ENCODE measurements at regions not wholly inside any gene's neighbourhood (a gene's known extent, or its start where the extent isn't known, plus 50 kb on each side); places are given as distances from the start of the nearest gene placed in this dataset.

DNA sequence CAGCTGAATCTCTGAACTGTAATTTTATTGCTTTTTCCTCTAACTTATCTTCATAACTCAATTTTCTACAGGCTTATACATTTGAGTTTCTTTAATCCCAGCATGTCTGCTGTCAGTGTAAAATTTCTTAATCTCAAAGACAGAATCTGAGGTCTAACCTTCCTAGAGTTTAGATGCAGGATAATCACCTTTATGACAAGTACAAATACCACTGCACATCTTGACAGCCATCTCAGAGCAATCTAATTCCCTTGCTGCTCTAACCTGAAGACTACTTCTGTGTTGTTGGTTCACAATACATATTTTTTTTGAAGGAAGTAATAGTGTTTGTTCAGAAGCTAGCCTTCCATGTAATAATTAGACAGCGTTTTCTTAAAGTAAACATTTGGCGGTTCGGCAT is 424.2 kb upstream of the ZWINT start:
- DNase-seq (ENCODE audit: low spot score): no peak
- TF ChIP-seq, protein P1, sequence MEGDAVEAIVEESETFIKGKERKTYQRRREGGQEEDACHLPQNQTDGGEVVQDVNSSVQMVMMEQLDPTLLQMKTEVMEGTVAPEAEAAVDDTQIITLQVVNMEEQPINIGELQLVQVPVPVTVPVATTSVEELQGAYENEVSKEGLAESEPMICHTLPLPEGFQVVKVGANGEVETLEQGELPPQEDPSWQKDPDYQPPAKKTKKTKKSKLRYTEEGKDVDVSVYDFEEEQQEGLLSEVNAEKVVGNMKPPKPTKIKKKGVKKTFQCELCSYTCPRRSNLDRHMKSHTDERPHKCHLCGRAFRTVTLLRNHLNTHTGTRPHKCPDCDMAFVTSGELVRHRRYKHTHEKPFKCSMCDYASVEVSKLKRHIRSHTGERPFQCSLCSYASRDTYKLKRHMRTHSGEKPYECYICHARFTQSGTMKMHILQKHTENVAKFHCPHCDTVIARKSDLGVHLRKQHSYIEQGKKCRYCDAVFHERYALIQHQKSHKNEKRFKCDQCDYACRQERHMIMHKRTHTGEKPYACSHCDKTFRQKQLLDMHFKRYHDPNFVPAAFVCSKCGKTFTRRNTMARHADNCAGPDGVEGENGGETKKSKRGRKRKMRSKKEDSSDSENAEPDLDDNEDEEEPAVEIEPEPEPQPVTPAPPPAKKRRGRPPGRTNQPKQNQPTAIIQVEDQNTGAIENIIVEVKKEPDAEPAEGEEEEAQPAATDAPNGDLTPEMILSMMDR (IDR thresholded peaks at IDR 0.05): no peak
- Histone ChIP-seq H3K4me3 (no peak overlapping the region), H3K27ac (no peak overlapping the region)

DNA sequence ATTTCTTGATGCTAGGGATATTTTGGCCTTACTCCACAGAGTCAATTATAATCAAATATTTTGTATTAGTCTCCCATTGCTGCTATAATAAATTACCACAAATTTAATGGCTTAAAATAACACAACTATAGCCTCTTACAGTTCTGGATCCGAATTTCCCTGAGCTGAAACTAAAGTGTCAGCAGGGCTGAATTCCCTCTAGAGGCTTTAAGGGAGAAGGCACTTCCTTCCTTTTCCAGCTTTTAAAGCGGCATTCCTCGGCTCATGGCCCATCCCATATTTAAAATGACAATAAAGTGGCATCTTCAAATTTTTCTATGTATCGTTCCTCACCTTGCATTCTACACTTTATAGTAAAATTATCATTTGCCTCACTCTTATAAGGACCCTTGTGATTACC is 421.4 kb upstream of the ZWINT start:
- TF ChIP-seq, protein P1 (IDR thresholded peaks at IDR 0.05): no peak
- H3K4me3 ChIP-seq: no peak overlapping the region
- no peak for DNase-seq (ENCODE audit: low spot score)
- H3K27ac ChIP-seq: no peak overlapping the region

DNA sequence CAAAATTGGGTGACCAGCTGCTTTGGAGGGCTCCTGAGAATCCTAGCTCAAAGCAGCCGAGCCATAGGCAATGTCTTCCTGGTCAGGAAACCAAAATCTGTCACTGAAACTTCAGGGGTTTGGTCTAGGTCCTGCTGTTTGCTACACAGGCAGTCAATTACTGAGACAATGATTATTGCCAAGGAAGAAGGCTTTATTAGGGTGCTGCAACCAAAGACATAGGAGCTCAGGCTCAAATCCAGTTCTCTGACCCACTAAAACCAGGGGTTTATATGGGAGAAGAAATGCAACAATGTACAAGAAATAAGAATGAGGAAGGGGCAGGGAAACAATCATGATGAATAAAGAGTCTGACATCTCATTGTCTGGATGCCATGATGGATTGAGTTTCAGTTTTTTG is 410.3 kb upstream of the ZWINT start:
- TF ChIP-seq, protein P1 (IDR thresholded peaks at IDR 0.05): no peak
- DNase-seq (ENCODE audit: low spot score): no peak
- no peak overlapping the region for H3K4me3 ChIP-seq
- no peak overlapping the region for H3K27ac ChIP-seq

DNA sequence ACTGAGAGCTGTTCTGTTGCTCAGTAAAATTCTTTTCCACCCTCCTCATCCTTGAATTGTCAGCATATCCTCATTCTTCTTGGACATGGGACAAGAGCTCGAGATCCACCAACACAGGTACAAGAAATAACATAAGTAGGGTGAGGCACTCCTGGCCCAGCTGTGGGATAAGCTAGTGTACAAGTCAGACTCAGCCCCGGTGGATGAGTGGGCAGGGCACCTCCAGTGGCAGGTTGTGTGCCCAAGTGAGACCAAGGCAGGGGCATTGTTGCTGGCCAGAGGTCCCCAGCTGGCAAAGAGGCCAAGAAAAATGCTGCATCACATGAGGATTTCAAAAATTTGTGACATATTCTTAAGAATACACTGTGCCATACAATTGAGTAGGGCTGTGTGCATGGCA is 402.0 kb upstream of the ZWINT start:
- TF ChIP-seq, protein P1 (IDR thresholded peaks at IDR 0.05): no peak
- H3K27ac ChIP-seq: no peak overlapping the region
- no peak for DNase-seq (ENCODE audit: low spot score)
- H3K4me3 ChIP-seq: no peak overlapping the region

DNA sequence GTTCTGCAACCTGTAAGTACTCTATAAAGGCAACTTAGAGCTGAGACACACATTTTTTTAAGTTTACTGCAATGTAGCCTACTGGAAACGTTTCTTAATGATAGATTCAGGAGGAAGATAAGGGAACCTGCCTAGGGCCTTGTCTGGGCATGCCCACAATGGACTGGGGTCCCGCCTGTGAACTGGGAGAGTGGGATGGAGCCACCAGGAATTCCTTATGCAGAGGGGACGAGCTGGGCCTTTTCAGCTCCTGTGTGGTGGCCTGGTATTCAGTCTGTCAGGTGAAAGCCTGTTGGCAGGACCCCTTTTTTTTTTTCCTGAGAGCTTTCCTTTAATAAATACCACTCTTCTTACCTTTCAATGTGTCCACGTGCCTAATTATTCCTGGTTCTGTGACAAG is 384.4 kb upstream of the ZWINT start:
- Histone ChIP-seq H3K4me3 (no peak overlapping the region), H3K27ac (no peak overlapping the region)
- TF ChIP-seq, protein P1 (IDR thresholded peaks at IDR 0.05): no peak
- DNase-seq (ENCODE audit: low spot score): no peak

DNA sequence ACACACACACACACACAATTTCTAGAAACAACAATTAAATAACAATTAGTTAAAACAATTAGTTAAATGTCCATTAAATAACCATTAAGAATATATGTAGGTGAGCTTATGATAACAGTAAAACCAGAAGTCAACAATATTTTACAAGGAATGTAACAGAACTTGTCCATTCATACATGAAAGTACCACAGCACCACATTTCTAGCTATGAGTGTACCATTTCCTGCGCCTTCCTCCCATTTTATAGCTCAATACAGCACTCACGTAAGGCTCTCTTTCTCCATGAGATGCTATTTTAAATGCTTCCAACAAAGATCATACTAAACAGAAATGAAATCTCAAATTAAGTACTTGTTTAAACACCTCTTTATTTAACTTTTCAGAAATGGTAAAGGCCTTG is 367.3 kb upstream of the ZWINT start:
- Histone ChIP-seq H3K27ac (no peak overlapping the region), H3K4me3 (no peak overlapping the region)
- TF ChIP-seq, protein P1 (IDR thresholded peaks at IDR 0.05): no peak
- no peak for DNase-seq (ENCODE audit: low spot score)

DNA sequence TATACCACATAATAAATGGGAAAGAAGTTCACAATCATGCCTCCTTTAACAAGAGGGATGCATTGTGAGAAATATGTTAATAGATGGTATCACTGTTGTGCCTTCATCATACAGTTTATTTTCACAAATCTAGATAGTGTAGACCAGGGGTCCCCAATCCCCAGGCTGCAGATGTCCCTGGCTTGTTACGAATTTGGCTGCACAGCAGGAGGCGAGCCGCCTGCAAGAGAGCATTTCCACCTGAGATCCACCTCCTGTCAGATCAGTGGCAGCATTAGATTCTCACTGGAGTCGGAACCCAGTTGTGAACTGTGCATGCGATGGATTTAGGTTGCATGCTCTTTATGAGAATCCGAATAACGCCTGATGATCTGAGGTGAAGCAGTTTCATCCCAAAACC is 361.9 kb upstream of the ZWINT start:
- H3K27ac ChIP-seq: no peak overlapping the region
- DNase-seq (ENCODE audit: low spot score): no peak
- H3K4me3 ChIP-seq: no peak overlapping the region
- TF ChIP-seq, protein P1 (IDR thresholded peaks at IDR 0.05): no peak

Data from coronary artery (tissue), 2 donors.